Nephron progenitor cell (in vitro differentiated cells): ENCODE measurements at regions not wholly inside any gene's neighbourhood (a gene's known extent, or its start where the extent isn't known, plus 50 kb on each side); places are given as distances from the start of the nearest gene placed in this dataset.
A peak's percentile ranks its signal among the peaks of the same experiment; 100 is the strongest.

ENCODE experiments used
- DNase-seq: peaks from one replicate; pipeline ENCODE4 v3.0.0; 2021
- H3K27ac Mint-ChIP-seq: 2 replicates; pipeline ENCODE4 v1.8.0; 2021; ENCODE audit warnings: mild to moderate bottlenecking, moderate library complexity, mixed read lengths
- H3K27me3 Mint-ChIP-seq: 2 replicates; pipeline ENCODE4 v1.8.0; 2021; ENCODE audit warnings: mild to moderate bottlenecking, low read depth, mixed read lengths; ENCODE audit not compliant: poor library complexity
- H3K36me3 Mint-ChIP-seq: 2 replicates; pipeline ENCODE4 v1.8.0; 2021; ENCODE audit warnings: low read depth, mixed read lengths
- H3K4me1 Mint-ChIP-seq: 2 replicates; pipeline ENCODE4 v1.8.0; 2021; ENCODE audit warnings: mixed read lengths
- H3K4me3 Mint-ChIP-seq: 2 replicates; pipeline ENCODE4 v1.8.0; 2021; ENCODE audit warnings: mild to moderate bottlenecking, moderate library complexity, mixed read lengths
- H3K9me3 Mint-ChIP-seq: 2 replicates; pipeline ENCODE4 v1.8.0; 2021; ENCODE audit warnings: mild to moderate bottlenecking, moderate library complexity, mixed read lengths
- TF ChIP-seq, protein P1 (sequence below): fragments of 200-600 bp; sonication (generic); IDR thresholded peaks from 2 replicates; pipeline ENCODE4 v1.5.0; 2021; ENCODE audit warnings: antibody characterized with exemption

DNA sequence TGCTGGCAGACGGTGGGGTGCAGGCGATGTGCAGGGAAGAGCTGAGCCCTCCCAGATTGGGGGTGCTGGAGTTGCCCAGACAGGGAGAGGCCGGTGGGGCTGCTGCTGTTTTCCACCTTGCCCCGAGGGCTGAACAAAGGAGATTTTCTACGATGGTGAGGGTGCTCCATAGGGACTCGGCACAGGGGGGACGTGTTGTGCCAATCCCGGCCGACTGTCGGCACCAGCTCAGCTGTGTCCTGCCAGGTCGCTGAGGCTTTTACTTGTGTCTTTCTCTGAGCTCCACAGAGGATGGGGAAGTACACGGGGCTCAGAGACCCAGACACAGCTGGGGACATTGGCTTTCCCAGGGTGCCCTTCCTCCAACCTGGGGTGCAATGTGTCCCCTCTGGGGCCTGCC lies 816.8 kb downstream of the BRD1 start:
- Mint-ChIP-seq H3K9me3 (no peaks in the 10 kb centered on the region), H3K4me1 (peaks cover 11% of the 10 kb centered on the region), H3K36me3 (no peaks in the 10 kb centered on the region), H3K27ac (no peak overlapping the region), H3K4me3 (no peak overlapping the region), H3K27me3 (peaks cover 5% of the 10 kb centered on the region)
- no peak for DNase-seq
- TF ChIP-seq, protein P1, sequence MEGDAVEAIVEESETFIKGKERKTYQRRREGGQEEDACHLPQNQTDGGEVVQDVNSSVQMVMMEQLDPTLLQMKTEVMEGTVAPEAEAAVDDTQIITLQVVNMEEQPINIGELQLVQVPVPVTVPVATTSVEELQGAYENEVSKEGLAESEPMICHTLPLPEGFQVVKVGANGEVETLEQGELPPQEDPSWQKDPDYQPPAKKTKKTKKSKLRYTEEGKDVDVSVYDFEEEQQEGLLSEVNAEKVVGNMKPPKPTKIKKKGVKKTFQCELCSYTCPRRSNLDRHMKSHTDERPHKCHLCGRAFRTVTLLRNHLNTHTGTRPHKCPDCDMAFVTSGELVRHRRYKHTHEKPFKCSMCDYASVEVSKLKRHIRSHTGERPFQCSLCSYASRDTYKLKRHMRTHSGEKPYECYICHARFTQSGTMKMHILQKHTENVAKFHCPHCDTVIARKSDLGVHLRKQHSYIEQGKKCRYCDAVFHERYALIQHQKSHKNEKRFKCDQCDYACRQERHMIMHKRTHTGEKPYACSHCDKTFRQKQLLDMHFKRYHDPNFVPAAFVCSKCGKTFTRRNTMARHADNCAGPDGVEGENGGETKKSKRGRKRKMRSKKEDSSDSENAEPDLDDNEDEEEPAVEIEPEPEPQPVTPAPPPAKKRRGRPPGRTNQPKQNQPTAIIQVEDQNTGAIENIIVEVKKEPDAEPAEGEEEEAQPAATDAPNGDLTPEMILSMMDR: no peak

DNA sequence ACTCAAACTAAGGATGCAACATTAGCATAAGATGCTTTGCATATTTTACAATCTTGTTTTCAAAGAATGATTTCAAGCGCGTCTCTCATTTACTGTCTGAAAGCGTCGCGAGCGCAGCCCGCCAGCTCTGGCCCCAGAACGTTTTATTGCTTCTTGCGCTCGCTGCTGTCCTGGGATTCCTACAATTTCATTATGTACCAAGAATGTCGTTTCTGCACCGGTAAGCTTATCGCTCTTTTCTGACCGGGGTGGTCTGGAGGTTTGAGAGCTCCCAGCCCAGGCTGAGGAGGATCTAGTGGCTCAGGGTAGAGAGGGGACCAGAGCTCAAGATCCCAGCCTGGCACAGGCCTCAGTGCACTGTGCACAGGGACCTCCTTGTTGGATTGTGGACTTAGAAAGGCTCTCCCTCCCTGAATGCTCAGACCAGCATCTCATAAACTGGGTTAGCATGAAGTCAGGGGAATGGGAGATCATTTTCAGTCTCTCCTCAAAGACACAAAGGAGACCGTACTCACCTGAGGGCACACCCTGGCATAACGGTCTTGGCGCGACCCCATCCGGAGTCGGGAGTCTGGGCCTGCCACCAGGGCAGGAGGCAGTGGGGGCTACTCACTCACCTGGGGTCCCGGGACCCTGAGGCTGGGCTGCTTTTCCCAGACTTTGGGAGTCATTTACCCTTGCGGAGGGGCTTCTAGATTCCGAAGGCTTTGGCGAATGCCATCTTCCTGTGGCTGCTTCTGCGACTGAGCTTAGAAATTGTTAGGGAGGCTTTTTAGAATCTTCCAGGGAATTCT lies 817.4 kb downstream of the BRD1 start:
- no peak for DNase-seq
- H3K27ac Mint-ChIP-seq: peak overlapping the region; percentile 6
- no peaks in the 10 kb centered on the region for H3K36me3 Mint-ChIP-seq
- TF ChIP-seq, protein P1: no peak
- no peaks in the 10 kb centered on the region for H3K9me3 Mint-ChIP-seq
- H3K4me1 Mint-ChIP-seq: peaks cover 10% of the 10 kb centered on the region
- H3K4me3 Mint-ChIP-seq: no peak overlapping the region
- peaks cover 5% of the 10 kb centered on the region for H3K27me3 Mint-ChIP-seq

DNA sequence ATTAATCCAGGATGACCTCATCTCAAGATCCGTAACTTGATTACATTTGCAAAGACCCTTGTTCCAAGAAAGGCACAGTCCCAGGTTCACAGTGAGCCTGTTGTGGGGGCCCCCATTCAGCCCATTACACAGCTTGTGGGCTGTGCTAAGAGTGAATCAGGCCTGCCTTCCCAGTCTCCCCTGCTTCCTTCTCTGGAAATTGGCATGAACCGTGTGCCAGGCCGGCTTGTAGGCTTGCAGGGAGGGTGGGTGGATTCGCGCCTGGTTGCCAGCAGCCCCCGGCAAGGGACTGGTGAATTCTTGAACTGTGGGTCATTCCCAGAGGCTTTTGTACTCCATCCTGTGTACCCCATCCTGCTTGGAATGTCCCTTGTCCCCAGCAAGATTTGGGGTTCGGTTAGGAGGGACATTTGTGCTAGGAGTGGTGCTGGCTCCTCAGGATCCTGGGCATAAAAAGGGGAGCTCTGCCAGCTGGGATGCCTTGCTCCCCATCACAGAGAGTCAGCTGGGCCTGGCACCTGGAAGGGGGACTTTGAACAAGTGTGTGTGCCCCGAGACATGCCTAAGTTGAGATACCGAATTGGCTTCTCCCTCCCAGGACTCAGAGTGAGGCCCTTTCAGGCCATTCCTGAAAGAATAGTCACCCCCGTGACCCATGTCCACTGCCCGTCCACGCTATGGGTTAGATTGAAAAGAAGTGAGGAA lies 818.2 kb downstream of the BRD1 start:
- Mint-ChIP-seq H3K36me3 (no peaks in the 10 kb centered on the region), H3K4me1 (peaks cover 10% of the 10 kb centered on the region), H3K9me3 (peaks cover 5% of the 10 kb centered on the region), H3K4me3 (no peak overlapping the region), H3K27me3 (peaks cover 5% of the 10 kb centered on the region), H3K27ac (peak overlapping the region; percentile 9)
- DNase-seq: no peak
- TF ChIP-seq, protein P1: no peak

DNA sequence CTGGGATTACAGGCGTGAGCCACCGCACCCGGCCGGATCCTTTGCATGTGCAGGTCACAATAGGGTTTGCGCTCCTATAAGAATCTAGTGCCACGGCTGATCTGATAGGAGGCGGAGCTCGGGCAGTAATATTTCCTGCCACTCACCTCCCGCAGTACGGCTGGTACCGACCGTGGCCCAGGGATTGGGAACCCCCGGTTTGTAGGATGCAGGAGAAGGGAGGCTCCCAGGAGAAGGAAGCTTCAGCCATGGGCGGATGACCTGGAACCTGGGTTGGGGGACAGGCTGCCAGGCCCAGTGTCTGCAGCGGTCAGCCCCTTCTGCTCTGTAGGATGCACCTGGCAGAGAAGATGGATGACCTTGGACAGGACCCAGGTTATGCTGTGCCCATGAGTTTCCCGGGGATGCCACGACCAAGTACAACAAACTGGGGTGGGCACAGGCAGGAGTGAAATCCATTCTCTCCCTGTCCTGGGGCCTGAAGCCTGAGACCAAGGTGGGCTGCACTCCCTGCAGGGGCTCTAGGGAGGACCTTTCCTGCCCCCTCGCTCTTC lies 818.9 kb downstream of the BRD1 start:
- H3K4me1 Mint-ChIP-seq: peaks cover 4% of the 10 kb centered on the region
- H3K9me3 Mint-ChIP-seq: peaks cover 10% of the 10 kb centered on the region
- DNase-seq: no peak

DNA sequence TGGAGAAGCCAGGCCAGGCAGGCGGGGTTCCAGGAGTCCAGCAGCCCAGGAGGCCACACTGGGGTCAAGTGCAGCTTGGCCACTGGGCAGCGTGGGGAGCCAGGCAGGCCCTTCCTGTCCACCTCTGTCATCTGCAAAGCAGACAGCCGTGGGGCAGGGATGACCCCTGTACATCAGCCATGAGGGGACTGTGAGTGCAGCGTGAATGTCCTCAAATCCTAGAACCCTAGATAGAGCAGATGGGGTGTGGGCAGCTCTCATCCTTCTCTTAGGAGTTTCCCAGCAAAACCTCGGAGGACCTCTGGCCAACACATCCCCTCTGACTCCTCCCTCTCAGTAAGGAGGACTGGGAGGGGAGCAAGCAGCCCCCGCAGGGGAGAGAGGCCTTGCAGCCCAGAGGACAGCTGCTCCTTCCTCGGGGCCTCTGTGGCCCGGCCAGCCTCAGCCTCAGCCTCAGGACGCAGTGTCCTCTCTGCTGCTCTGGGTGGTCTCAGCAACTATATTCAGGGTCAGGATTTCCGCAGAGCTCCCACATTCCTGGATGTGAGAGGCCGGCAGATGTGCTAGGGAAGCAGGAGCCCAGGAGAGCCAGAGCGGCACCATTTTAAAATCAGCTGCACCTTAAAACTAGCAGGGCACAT lies 820.5 kb downstream of the BRD1 start:
- no peak for DNase-seq
- Mint-ChIP-seq H3K27ac (no peak overlapping the region), H3K4me3 (no peak overlapping the region), H3K9me3 (peaks cover 25% of the 10 kb centered on the region), H3K4me1 (no peaks in the 10 kb centered on the region), H3K36me3 (no peaks in the 10 kb centered on the region), H3K27me3 (peaks cover 2% of the 10 kb centered on the region)
- TF ChIP-seq, protein P1: no peak

More for the DNA sequence above, 818.9 kb downstream of the BRD1 start:
- H3K27me3 Mint-ChIP-seq: peaks cover 5% of the 10 kb centered on the region
- no peak overlapping the region for H3K27ac Mint-ChIP-seq
- H3K4me3 Mint-ChIP-seq: no peak overlapping the region
- H3K36me3 Mint-ChIP-seq: no peaks in the 10 kb centered on the region
- TF ChIP-seq, protein P1: no peak
